Spleen (tissue), 11 donors: ENCODE measurements at regions not wholly inside any gene's neighbourhood (a gene's known extent, or its start where the extent isn't known, plus 50 kb on each side); places are given as distances from the start of the nearest gene placed in this dataset.

ENCODE experiments used
- DNase-seq: peaks from one replicate; pipeline ENCODE4 v3.0.0-alpha.2; 2020
- H3K27ac ChIP-seq, 8 donors: fragments of 200-600 bp; sonication (generic) in 7 of 8; 1 replicate in 4 of 8; 2 replicates in 4 of 8; pipeline versions ENCODE4 v1.5.0 to v1.8.0; 2016 to 2021; ENCODE audit warnings: inconsistent platforms in 4 of 8, mild to moderate bottlenecking in 4 of 8, moderate library complexity in 1 of 8
- H3K27me3 ChIP-seq, 7 donors: fragments of 200-600 bp; sonication (generic) in 6 of 7; replicated peaks in 1 of 7; 1 replicate in 4 of 7; 2 replicates in 3 of 7; pipeline versions ENCODE4 v1.5.0 to v1.8.0; 2016 to 2021; ENCODE audit warnings: inconsistent platforms in 3 of 7, mild to moderate bottlenecking in 1 of 7
- H3K36me3 ChIP-seq, 6 donors: fragments of 200-600 bp; sonication (generic) in 5 of 6; 1 replicate in 4 of 6; 2 replicates in 2 of 6; pipeline versions ENCODE4 v1.5.0 to v1.8.0; 2016 to 2021; ENCODE audit warnings: inconsistent platforms in 2 of 6
- H3K4me1 ChIP-seq, 6 donors: fragments of 200-600 bp; sonication (generic) in 5 of 6; 1 replicate in 3 of 6; 2 replicates in 3 of 6; pipeline versions ENCODE4 v1.5.0 to v1.8.0; 2016 to 2021; ENCODE audit warnings: inconsistent platforms in 3 of 6
- H3K4me3 ChIP-seq, 8 donors: fragments of 200-600 bp; sonication (generic) in 7 of 8; 1 replicate in 4 of 8; 2 replicates in 4 of 8; pipeline versions ENCODE4 v1.5.0 to v1.8.0; 2016 to 2021; ENCODE audit warnings: inconsistent platforms in 4 of 8, mild to moderate bottlenecking in 4 of 8, moderate library complexity in 2 of 8
- H3K9me3 ChIP-seq, 8 donors: fragments of 200-600 bp; sonication (generic) in 7 of 8; 1 replicate in 4 of 8; 2 replicates in 4 of 8; pipeline versions ENCODE4 v1.5.0 to v1.8.0; 2016 to 2021; ENCODE audit warnings: inconsistent platforms in 4 of 8
- CTCF ChIP-seq, 11 experiments: fragments of 200-600 bp in 7 of 11; fragments of 450-650 bp in 4 of 11; sonication (generic) in 4 of 11; IDR thresholded peaks in 8 of 11; conservative IDR thresholded peaks in 3 of 11; 1 replicate in 7 of 11; 2 replicates in 4 of 11; pipeline versions ENCODE4 v1.4.0 to v1.8.0; 2016 to 2021; ENCODE audit warnings: antibody characterized with exemption in 11 of 11, inconsistent platforms in 4 of 11, mild to moderate bottlenecking in 1 of 11
- POLR2A ChIP-seq, 3 donors: fragments of 450-650 bp; IDR thresholded peaks; one replicate each; pipeline ENCODE4 v1.5.1; 2017; ENCODE audit warnings: antibody characterized with exemption in 3 of 3, mild to moderate bottlenecking in 1 of 3
- POLR2AphosphoS5 ChIP-seq, 3 donors: sonication (generic); formaldehyde crosslinking; IDR thresholded peaks; one replicate each; pipeline ENCODE4 v1.5.1; 2017; ENCODE audit warnings: antibody characterized with exemption in 3 of 3
- WGBS, 5 donors: extraction: QIAGEN DNeasy Blood & Tissue Kit in 3 of 5; methylation state at CpG; one replicate each; pipeline versions ENCODE4 v1.1.5 to v1.1.7; 2013 to 2018; 5-methylcytosine and 5-hydroxymethylcytosine counted together
- intact Hi-C: fragments of 100-400 bp; cut with DNase I; formaldehyde crosslinking; loops from one replicate; pipeline ENCODE4 v1.15.0; 2023; ENCODE audit warnings: low total_unique reads
- donor health status: healthy with polysubstance abuse.
- donor health status: DM: no; HTN: no; CAD: no; lungs with moderate emphysema.
- donor health status: DM: no; HTN: no; CAD: no.
- donor health status: Bipolar disorder and iron deficiency.
- donor health status: healthy.
- donor health status: DM: no; HTN: no; CAD: no.
- donor health status: DM: yes; HTN: yes; CAD: no.

- no peak for DNase-seq
Observed at GRCh38 chr16:14002416-14002990, 68.6 kb upstream of the MRTFB start.

GRCh38 chr16:14003074-14003570, 68.0 kb upstream of the MRTFB start:
- intact Hi-C loops = no loop called here
- DNase-seq = peak; percentile 72
- no peaks in the 10 kb centered on the region for H3K27me3 ChIP-seq
- H3K9me3 ChIP-seq = no peaks in the 10 kb centered on the region
- WGBS, 5 donors = 6 to 14% (median 13%) methylated on average over 15 of the region's 15 CpGs
- no peak overlapping the region for H3K27ac ChIP-seq
- TF ChIP-seq POLR2A (IDR thresholded peaks at IDR 0.05) = no peak
- peak in 1 of 3 donors; percentile 35 for TF ChIP-seq POLR2AphosphoS5 (IDR thresholded peaks at IDR 0.05)
- peak in 2 of 11 experiments; percentile 39 to 48 for TF ChIP-seq CTCF (IDR thresholded peaks at IDR 0.05 in 8 of 11, conservative IDR thresholded peaks at IDR 0.05 in 3 of 11)
- no peaks in the 10 kb centered on the region for H3K36me3 ChIP-seq
- H3K4me1 ChIP-seq = peaks cover 2 to 41% (median 24%) of the 10 kb centered on the region in 6 donors
- peak overlapping the region in 3 of 8 donors; percentile 5 to 43 (median 30) for H3K4me3 ChIP-seq

More at GRCh38 chr16:14002416-14002990, 68.6 kb upstream of the MRTFB start:
- no peaks in the 10 kb centered on the region for H3K36me3 ChIP-seq
- TF ChIP-seq POLR2A (IDR thresholded peaks at IDR 0.05) (no peak), POLR2AphosphoS5 (IDR thresholded peaks at IDR 0.05) (no peak), CTCF (IDR thresholded peaks at IDR 0.05 in 8 of 11, conservative IDR thresholded peaks at IDR 0.05 in 3 of 11) (no peak)
- no peaks in the 10 kb centered on the region for H3K27me3 ChIP-seq
- peaks cover 4 to 46% (median 28%) of the 10 kb centered on the region in 6 donors for H3K4me1 ChIP-seq
- no peak overlapping the region for H3K27ac ChIP-seq
- intact Hi-C loops = no loop called here
- no peaks in the 10 kb centered on the region for H3K9me3 ChIP-seq
- 53 to 61% (median 59%) methylated on average over 13 of the region's 13 CpGs for WGBS, 5 donors
- peak overlapping the region in 2 of 8 donors; percentile 5 to 43 for H3K4me3 ChIP-seq

- Histone ChIP-seq H3K4me3 (no peak overlapping the region), H3K9me3 (no peaks in the 10 kb centered on the region), H3K4me1 (peaks cover 0 to 30% (median 17%) of the 10 kb centered on the region in 6 donors), H3K27ac (no peak overlapping the region), H3K36me3 (no peaks in the 10 kb centered on the region), H3K27me3 (no peaks in the 10 kb centered on the region)
- intact Hi-C loops = no loop called here
- TF ChIP-seq POLR2A (IDR thresholded peaks at IDR 0.05) = no peak
- TF ChIP-seq POLR2AphosphoS5 (IDR thresholded peaks at IDR 0.05) = no peak
- no peak for TF ChIP-seq CTCF (IDR thresholded peaks at IDR 0.05 in 8 of 11, conservative IDR thresholded peaks at IDR 0.05 in 3 of 11)
- DNase-seq = no peak
- 82 to 90% (median 83%) methylated on average over 13 of the region's 13 CpGs for WGBS, 5 donors
Observed at GRCh38 chr16:14004031-14004728, 66.9 kb upstream of the MRTFB start.

GRCh38 chr16:14004729-14005315, 66.3 kb upstream of the MRTFB start:
- Histone ChIP-seq H3K9me3 (no peaks in the 10 kb centered on the region), H3K27me3 (no peaks in the 10 kb centered on the region), H3K4me1 (peaks cover 0 to 24% (median 12%) of the 10 kb centered on the region in 6 donors), H3K27ac (no peak overlapping the region), H3K36me3 (no peaks in the 10 kb centered on the region), H3K4me3 (no peak overlapping the region)
- WGBS, 5 donors = 61 to 77% (median 63%) methylated on average over 2 of the region's 2 CpGs
- no peak for DNase-seq
- intact Hi-C loops = no loop called here
- TF ChIP-seq POLR2AphosphoS5 (IDR thresholded peaks at IDR 0.05) (no peak), POLR2A (IDR thresholded peaks at IDR 0.05) (no peak), CTCF (IDR thresholded peaks at IDR 0.05 in 8 of 11, conservative IDR thresholded peaks at IDR 0.05 in 3 of 11) (no peak)
